ENCODE measurements at regions not wholly inside any gene's neighbourhood (a gene's known extent, or its start where the extent isn't known, plus 50 kb on each side); places are given as distances from the start of the nearest gene placed in this dataset.

GRCh38 chr6:163831736-163832135 is 417.2 kb downstream of the QKI start:
- no peak overlapping the region for H3K9ac ChIP-seq
- no peak overlapping the region for H2AFZ ChIP-seq
- no peak overlapping the region for H3K4me3 ChIP-seq
- H3K9me3 ChIP-seq (ENCODE audit: low read depth) = no peaks in the 10 kb centered on the region
- DNase-seq = no peak
- H3K27ac ChIP-seq = no peak overlapping the region
- H3K4me2 ChIP-seq (ENCODE audit: unreplicated experiment) = no peak overlapping the region
- in situ Hi-C loops (cut with MboI) = no loop called here
- H3F3A ChIP-seq (ENCODE audit: insufficient read depth) = no peaks in the 10 kb centered on the region
- H4K20me1 ChIP-seq (ENCODE audit: insufficient read depth) = no peaks in the 10 kb centered on the region
- H3K27me3 ChIP-seq (replicated peaks; ENCODE audit: insufficient read depth) = no peaks in the 10 kb centered on the region
- H3K36me3 ChIP-seq (ENCODE audit: low read depth) = no peaks in the 10 kb centered on the region
- no peaks in the 10 kb centered on the region for H3K4me1 ChIP-seq (ENCODE audit: insufficient read depth)
- TF ChIP-seq EZH2 (IDR thresholded peaks at IDR 0.05; ENCODE audit: insufficient read depth, poor library complexity, severe bottlenecking) (no peak), EZH2phosphoT487 (IDR thresholded peaks at IDR 0.05; ENCODE audit: insufficient read depth, low read depth) (no peak)
- no peaks in the 10 kb centered on the region for H3K79me2 ChIP-seq (ENCODE audit: insufficient read depth)
- H3K9me2 ChIP-seq (ENCODE audit: insufficient read depth) = no peaks in the 10 kb centered on the region
- WGBS, 2 experiments (ENCODE audit: low coverage in 1 of 2, low lambda C conversion rate in 2 of 2, missing lambda C conversion rate in 2 of 2) = 50 to 59% methylated on average over 2 of the region's 2 CpGs

- Histone ChIP-seq H3K27ac (no peak overlapping the region), H3K9ac (no peak overlapping the region), H3K36me3 (ENCODE audit: low read depth) (no peaks in the 10 kb centered on the region), H3F3A (ENCODE audit: insufficient read depth) (no peaks in the 10 kb centered on the region), H2AFZ (no peak overlapping the region), H3K4me1 (ENCODE audit: insufficient read depth) (no peaks in the 10 kb centered on the region), H3K4me2 (ENCODE audit: unreplicated experiment) (no peak overlapping the region), H3K79me2 (ENCODE audit: insufficient read depth) (no peaks in the 10 kb centered on the region), H3K27me3 (replicated peaks; ENCODE audit: insufficient read depth) (no peaks in the 10 kb centered on the region), H4K20me1 (ENCODE audit: insufficient read depth) (no peaks in the 10 kb centered on the region), H3K9me3 (ENCODE audit: low read depth) (no peaks in the 10 kb centered on the region), H3K9me2 (ENCODE audit: insufficient read depth) (no peaks in the 10 kb centered on the region), H3K4me3 (no peak overlapping the region)
- WGBS, 2 experiments (ENCODE audit: low coverage in 1 of 2, low lambda C conversion rate in 2 of 2, missing lambda C conversion rate in 2 of 2) = 51 to 60% methylated on average over 4 of the region's 4 CpGs
- DNase-seq = no peak
- no peak for TF ChIP-seq EZH2 (IDR thresholded peaks at IDR 0.05; ENCODE audit: insufficient read depth, poor library complexity, severe bottlenecking)
- no peak for TF ChIP-seq EZH2phosphoT487 (IDR thresholded peaks at IDR 0.05; ENCODE audit: insufficient read depth, low read depth)
- in situ Hi-C loops (cut with MboI) = no loop called here
Observed at GRCh38 chr6:163830641-163831040, 416.1 kb downstream of the QKI start.

GRCh38 chr6:163828038-163828795 is 413.7 kb downstream of the QKI start:
- no peak for TF ChIP-seq EZH2 (IDR thresholded peaks at IDR 0.05; ENCODE audit: insufficient read depth, poor library complexity, severe bottlenecking)
- TF ChIP-seq EZH2phosphoT487 (IDR thresholded peaks at IDR 0.05; ENCODE audit: insufficient read depth, low read depth) = no peak

GRCh38 chr6:163827143-163827542 is 412.6 kb downstream of the QKI start:
- H3K79me2 ChIP-seq (ENCODE audit: insufficient read depth) = no peaks in the 10 kb centered on the region
- no peaks in the 10 kb centered on the region for H3K9me2 ChIP-seq (ENCODE audit: insufficient read depth)
- no peak overlapping the region for H2AFZ ChIP-seq
- H3K4me1 ChIP-seq (ENCODE audit: insufficient read depth) = no peaks in the 10 kb centered on the region
- no peak overlapping the region for H3K4me3 ChIP-seq
- in situ Hi-C loops (cut with MboI) = no loop called here
- H3K9me3 ChIP-seq (ENCODE audit: low read depth) = no peaks in the 10 kb centered on the region
- no peak for TF ChIP-seq EZH2 (IDR thresholded peaks at IDR 0.05; ENCODE audit: insufficient read depth, poor library complexity, severe bottlenecking)
- TF ChIP-seq EZH2phosphoT487 (IDR thresholded peaks at IDR 0.05; ENCODE audit: insufficient read depth, low read depth) = no peak
- H3F3A ChIP-seq (ENCODE audit: insufficient read depth) = no peaks in the 10 kb centered on the region
- no peaks in the 10 kb centered on the region for H4K20me1 ChIP-seq (ENCODE audit: insufficient read depth)
- no peak overlapping the region for H3K9ac ChIP-seq
- H3K4me2 ChIP-seq (ENCODE audit: unreplicated experiment) = no peak overlapping the region
- no peaks in the 10 kb centered on the region for H3K36me3 ChIP-seq (ENCODE audit: low read depth)
- no peak for DNase-seq
- H3K27ac ChIP-seq = no peak overlapping the region
- no peaks in the 10 kb centered on the region for H3K27me3 ChIP-seq (replicated peaks; ENCODE audit: insufficient read depth)
- WGBS, 2 experiments (ENCODE audit: low coverage in 1 of 2, low lambda C conversion rate in 2 of 2, missing lambda C conversion rate in 2 of 2) = 53 to 57% methylated on average over 2 of the region's 2 CpGs

More at GRCh38 chr6:163828038-163828795, 413.7 kb downstream of the QKI start:
- H3K4me1 ChIP-seq (ENCODE audit: insufficient read depth) = no peaks in the 10 kb centered on the region
- no peak overlapping the region for H3K4me2 ChIP-seq (ENCODE audit: unreplicated experiment)
- H3K9ac ChIP-seq = no peak overlapping the region
- no peaks in the 10 kb centered on the region for H3F3A ChIP-seq (ENCODE audit: insufficient read depth)
- no peaks in the 10 kb centered on the region for H3K9me2 ChIP-seq (ENCODE audit: insufficient read depth)
- no peak overlapping the region for H3K27ac ChIP-seq
- no peak overlapping the region for H3K4me3 ChIP-seq
- DNase-seq = peak; percentile 56
- H2AFZ ChIP-seq = no peak overlapping the region
- no peaks in the 10 kb centered on the region for H3K9me3 ChIP-seq (ENCODE audit: low read depth)
- H3K79me2 ChIP-seq (ENCODE audit: insufficient read depth) = no peaks in the 10 kb centered on the region
- no peaks in the 10 kb centered on the region for H4K20me1 ChIP-seq (ENCODE audit: insufficient read depth)
- WGBS, 2 experiments (ENCODE audit: low coverage in 1 of 2, low lambda C conversion rate in 2 of 2, missing lambda C conversion rate in 2 of 2) = 4 to 8% methylated on average over 14 of the region's 14 CpGs
- in situ Hi-C loops (cut with MboI) = no loop called here
- no peaks in the 10 kb centered on the region for H3K27me3 ChIP-seq (replicated peaks; ENCODE audit: insufficient read depth)
- no peaks in the 10 kb centered on the region for H3K36me3 ChIP-seq (ENCODE audit: low read depth)
